Osteoblast (primary cell): ENCODE measurements at regions not wholly inside any gene's neighbourhood (a gene's known extent, or its start where the extent isn't known, plus 50 kb on each side); places are given as distances from the start of the nearest gene placed in this dataset.

Source experiments
- DNase-seq: peaks from one replicate; pipeline ENCODE4 v3.0.0; 2011; ENCODE audit warnings: low spot score, mixed read lengths; ENCODE audit not compliant: insufficient read length; ENCODE audit errors: missing footprints
- H2AFZ ChIP-seq: 2 replicates; pipeline ENCODE4 v1.6.0; 2011; ENCODE audit warnings: mild to moderate bottlenecking, low read length
- H3K27ac ChIP-seq: 2 replicates; pipeline ENCODE4 v1.5.1; 2011; ENCODE audit warnings: mild to moderate bottlenecking, low read depth, low read length, moderate library complexity
- H3K27me3 ChIP-seq: 2 replicates; pipeline ENCODE4 v1.6.0; 2012; ENCODE audit warnings: mild to moderate bottlenecking, control low read depth, inconsistent platforms, low read length, moderate library complexity; ENCODE audit not compliant: insufficient read depth
- H3K36me3 ChIP-seq: 2 replicates; pipeline ENCODE4 v1.5.1; 2011; ENCODE audit warnings: mild to moderate bottlenecking, low read length, control low read depth, moderate library complexity; ENCODE audit not compliant: insufficient read depth
- H3K4me1 ChIP-seq: 2 replicates; pipeline ENCODE4 v1.5.1; 2011; ENCODE audit warnings: mild to moderate bottlenecking, low read length, control low read depth, moderate library complexity; ENCODE audit not compliant: insufficient read depth
- H3K4me2 ChIP-seq: 2 replicates; pipeline ENCODE4 v1.6.0; 2011; ENCODE audit warnings: mild to moderate bottlenecking, low read length; ENCODE audit not compliant: insufficient read depth
- H3K4me3 ChIP-seq: fragments of 200-600 bp; sonication (generic); 3 replicates; pipeline ENCODE4 v1.5.1; 2012; ENCODE audit warnings: mild to moderate bottlenecking, low read length, inconsistent platforms; ENCODE audit not compliant: insufficient read depth
- H3K79me2 ChIP-seq: 2 replicates; pipeline ENCODE4 v1.6.0; 2012; ENCODE audit warnings: mild to moderate bottlenecking, low read length, control low read depth, inconsistent platforms; ENCODE audit not compliant: insufficient read depth
- H3K9me3 ChIP-seq: 2 replicates; pipeline ENCODE4 v1.5.1; 2011; ENCODE audit warnings: low read depth, low read length, control low read depth
- H4K20me1 ChIP-seq: 2 replicates; pipeline ENCODE4 v1.6.0; 2012; ENCODE audit warnings: mild to moderate bottlenecking, low read length, control low read depth; ENCODE audit not compliant: insufficient read depth
- CTCF ChIP-seq: IDR thresholded peaks from 2 replicates; pipeline ENCODE4 v1.5.1; 2011; ENCODE audit warnings: mild to moderate bottlenecking, low read depth, low read length, moderate library complexity; ENCODE audit errors: extremely low read depth

- no peaks in the 10 kb centered on the region for H4K20me1 ChIP-seq
- no peak overlapping the region for H3K4me3 ChIP-seq
- H3K79me2 ChIP-seq: no peaks in the 10 kb centered on the region
- H3K36me3 ChIP-seq: no peaks in the 10 kb centered on the region
- H3K4me2 ChIP-seq: no peak overlapping the region
- H2AFZ ChIP-seq: no peak overlapping the region
- no peak overlapping the region for H3K27ac ChIP-seq
- no peaks in the 10 kb centered on the region for H3K9me3 ChIP-seq
- TF ChIP-seq CTCF: no peak
- H3K27me3 ChIP-seq: no peaks in the 10 kb centered on the region
- no peak for DNase-seq
- H3K4me1 ChIP-seq: no peaks in the 10 kb centered on the region
Measured at GRCh38 chr5:68698025-68698940, 395.5 kb upstream of the SLC30A5 start.

GRCh38 chr5:68699966-68700365 lies 393.8 kb upstream of the SLC30A5 start:
- Histone ChIP-seq H3K9me3 (no peaks in the 10 kb centered on the region), H3K4me3 (no peak overlapping the region), H3K27me3 (no peaks in the 10 kb centered on the region), H3K79me2 (no peaks in the 10 kb centered on the region), H3K4me2 (no peak overlapping the region), H4K20me1 (no peaks in the 10 kb centered on the region), H2AFZ (no peak overlapping the region), H3K36me3 (no peaks in the 10 kb centered on the region), H3K27ac (no peak overlapping the region), H3K4me1 (no peaks in the 10 kb centered on the region)
- no peak for DNase-seq
- no peak for TF ChIP-seq CTCF

- Histone ChIP-seq H3K4me2 (no peak overlapping the region), H3K36me3 (no peaks in the 10 kb centered on the region), H3K27ac (no peak overlapping the region), H3K79me2 (no peaks in the 10 kb centered on the region), H2AFZ (no peak overlapping the region), H3K4me1 (no peaks in the 10 kb centered on the region), H4K20me1 (no peaks in the 10 kb centered on the region), H3K4me3 (no peak overlapping the region), H3K27me3 (no peaks in the 10 kb centered on the region), H3K9me3 (no peaks in the 10 kb centered on the region)
- DNase-seq: no peak
- TF ChIP-seq CTCF: no peak
Measured at GRCh38 chr5:68707575-68707974, 386.2 kb upstream of the SLC30A5 start.

GRCh38 chr5:68708156-68708841 lies 385.5 kb upstream of the SLC30A5 start:
- Histone ChIP-seq H3K4me3 (no peak overlapping the region), H3K27me3 (no peaks in the 10 kb centered on the region), H2AFZ (no peak overlapping the region), H3K27ac (no peak overlapping the region), H3K4me2 (no peak overlapping the region), H4K20me1 (no peaks in the 10 kb centered on the region), H3K9me3 (no peaks in the 10 kb centered on the region), H3K4me1 (no peaks in the 10 kb centered on the region), H3K36me3 (no peaks in the 10 kb centered on the region), H3K79me2 (no peaks in the 10 kb centered on the region)
- no peak for DNase-seq
- no peak for TF ChIP-seq CTCF
